Right lobe of liver (tissue), 6 donors: ENCODE measurements at regions not wholly inside any gene's neighbourhood (a gene's known extent, or its start where the extent isn't known, plus 50 kb on each side); places are given as distances from the start of the nearest gene placed in this dataset.

Experiments used
- ATAC-seq, 4 donors: fragments of 200-7000 bp; cut with Tn5 transposase; one replicate each; pipeline ENCODE4 v1.9.1; 2020; ENCODE audit warnings: mild to moderate bottlenecking in 4 of 4, moderate library complexity in 4 of 4
- DNase-seq, 3 donors: peaks; one replicate each; pipeline ENCODE4 v3.0.0-alpha.2; 2020
- H3K27ac ChIP-seq, 3 donors: fragments of 200-600 bp; one replicate each; pipeline ENCODE4 v1.8.0; 2022
- H3K27me3 ChIP-seq, 2 donors: fragments of 200-600 bp; one replicate each; pipeline ENCODE4 v1.8.0; 2022
- H3K36me3 ChIP-seq, 4 donors: fragments of 200-600 bp; sonication (generic) in 1 of 4; one replicate each; pipeline versions ENCODE4 v1.5.1 to v1.8.0; 2017 to 2022; ENCODE audit warnings: control low read depth in 1 of 4
- H3K4me1 ChIP-seq, 4 donors: fragments of 200-600 bp; sonication (generic) in 1 of 4; one replicate each; pipeline versions ENCODE4 v1.5.1 to v1.8.0; 2017 to 2022; ENCODE audit warnings: control low read depth in 1 of 4
- H3K4me3 ChIP-seq, 3 donors: fragments of 200-600 bp; one replicate each; pipeline ENCODE4 v1.8.0; 2022
- H3K9me3 ChIP-seq, 4 donors: fragments of 200-600 bp; sonication (generic) in 1 of 4; one replicate each; pipeline versions ENCODE4 v1.5.1 to v1.8.0; 2017 to 2022; ENCODE audit warnings: control low read depth in 1 of 4
- CTCF ChIP-seq, 4 donors: fragments of 200-600 bp in 3 of 4; fragments of 450-650 bp in 1 of 4; IDR thresholded peaks; one replicate each; pipeline versions ENCODE4 v1.5.1 to v1.8.0; 2016 to 2022; ENCODE audit warnings: antibody characterized with exemption in 4 of 4, mild to moderate bottlenecking in 2 of 4
- POLR2A ChIP-seq: fragments of 450-650 bp; IDR thresholded peaks from one replicate; pipeline ENCODE4 v1.6.1; 2017; ENCODE audit warnings: antibody characterized with exemption, mild to moderate bottlenecking
- WGBS: methylation state at CpG from one replicate; pipeline ENCODE4 v1.1.6; 2018; ENCODE audit warnings: low coverage, low lambda C conversion rate; ENCODE audit not compliant: insufficient coverage; ENCODE audit errors: missing lambda C conversion rate; 5-methylcytosine and 5-hydroxymethylcytosine counted together
- intact Hi-C, 2 donors: fragments of 100-400 bp; cut with DNase I; formaldehyde crosslinking; loops; one replicate each; pipeline versions ENCODE4 v1.11.2 to v1.14.1; 2022
- donor health status: DM: no; HTN: yes; CAD: no.
- donor health status: DM: no; HTN: no; CAD: no.
- donor health status: DM: no; HTN: no; CAD: no.
- donor health status: DM: no; HTN: yes; CAD: no.
- donor health status: DM: no; HTN: yes; CAD: no.

- ATAC-seq (peak; percentile 88 to 93 (median 90)), DNase-seq (peak; percentile 66 to 74 (median 70))
- TF ChIP-seq POLR2A, result no peak
- peak; percentile 93 to 98 (median 96) for TF ChIP-seq CTCF (IDR thresholded peaks at IDR 0.05)
- H3K4me3 ChIP-seq, result no peak overlapping the region
- H3K27me3 ChIP-seq, result no peaks in the 10 kb centered on the region
- intact Hi-C loops, result loop anchor here in 1 of 2 donors (5.0 kb wide), 1 partner anchor 546 kb away; no protein-coding TSS in a partner anchor
- WGBS, result 21% methylated on average over 11 of the region's 19 CpGs
- peaks cover 0 to 29% (median 8%) of the 10 kb centered on the region in 4 donors for H3K4me1 ChIP-seq
- no peaks in the 10 kb centered on the region for H3K9me3 ChIP-seq
- H3K27ac ChIP-seq, result no peak overlapping the region
- H3K36me3 ChIP-seq, result no peaks in the 10 kb centered on the region
Observed at GRCh38 chr11:122202951-122203456, 87.0 kb upstream of the BLID start.

- Histone ChIP-seq H3K27me3 (no peaks in the 10 kb centered on the region), H3K4me3 (peak overlapping the region in 2 of 3 donors; percentile 27 to 38), H3K27ac (peak overlapping the region in 2 of 3 donors; percentile 11 to 41), H3K4me1 (peaks cover 0 to 22% (median 5%) of the 10 kb centered on the region in 4 donors), H3K36me3 (no peaks in the 10 kb centered on the region), H3K9me3 (no peaks in the 10 kb centered on the region)
- TF ChIP-seq CTCF (IDR thresholded peaks at IDR 0.05), result no peak
- TF ChIP-seq POLR2A, result no peak
- WGBS, result 40% methylated on average over 16 of the region's 16 CpGs
- ATAC-seq (peak; percentile 73 to 78 (median 76)), DNase-seq (peak in 2 of 3 donors; percentile 19 to 48)
- intact Hi-C loops, result loop anchor here in 1 of 2 donors (5.0 kb wide), 1 partner anchor 545 kb away; no protein-coding TSS in a partner anchor
Observed at GRCh38 chr11:122202161-122202950, 86.3 kb upstream of the BLID start.

- Histone ChIP-seq H3K4me3 (no peak overlapping the region), H3K27me3 (no peaks in the 10 kb centered on the region), H3K27ac (no peak overlapping the region), H3K4me1 (peaks cover 0 to 17% (median 3%) of the 10 kb centered on the region in 4 donors), H3K36me3 (no peaks in the 10 kb centered on the region), H3K9me3 (no peaks in the 10 kb centered on the region)
- 63% methylated on average over 4 of the region's 4 CpGs for WGBS
- ATAC-seq (no peak), DNase-seq (no peak)
- no peak for TF ChIP-seq POLR2A
- TF ChIP-seq CTCF (IDR thresholded peaks at IDR 0.05), result no peak
- intact Hi-C loops, result loop anchor here in 1 of 2 donors (5.0 kb wide), 1 partner anchor 544 kb away; no protein-coding TSS in a partner anchor
Observed at GRCh38 chr11:122201106-122201505, 85.1 kb upstream of the BLID start.

- Histone ChIP-seq H3K9me3 (no peaks in the 10 kb centered on the region), H3K27ac (no peak overlapping the region), H3K27me3 (no peaks in the 10 kb centered on the region), H3K4me3 (no peak overlapping the region), H3K36me3 (no peaks in the 10 kb centered on the region), H3K4me1 (peaks cover 0 to 17% (median 3%) of the 10 kb centered on the region in 4 donors)
- TF ChIP-seq CTCF (IDR thresholded peaks at IDR 0.05) (no peak), POLR2A (no peak)
- no peak for DNase-seq
- intact Hi-C loops, result loop anchor here in 1 of 2 donors (5.0 kb wide), 1 partner anchor 542 kb away; no protein-coding TSS in a partner anchor
- 51% methylated on average over 3 of the region's 3 CpGs for WGBS
- no peak for ATAC-seq
Observed at GRCh38 chr11:122199661-122200060, 83.6 kb upstream of the BLID start.
